OCI-LY1 (cell line): ENCODE measurements at regions not wholly inside any gene's neighbourhood (a gene's known extent, or its start where the extent isn't known, plus 50 kb on each side); places are given as distances from the start of the nearest gene placed in this dataset.

ENCODE experiments used
- H2AFZ ChIP-seq: fragments of 200-600 bp; sonication (generic), shearing (Covaris generic); 2 replicates; pipeline ENCODE4 v1.6.0; 2014; ENCODE audit warnings: antibody characterized with exemption, mild to moderate bottlenecking, low read length
- H3F3A ChIP-seq: fragments of 200-600 bp; sonication (generic), shearing (Covaris generic); 2 replicates; pipeline ENCODE4 v1.6.0; 2014; ENCODE audit warnings: mild to moderate bottlenecking, antibody characterized with exemption, low read length, moderate library complexity; ENCODE audit not compliant: insufficient read depth
- H3K27ac ChIP-seq: fragments of 200-600 bp; sonication (generic); 2 replicates; pipeline ENCODE4 v1.5.1; 2014; ENCODE audit warnings: low read length, mixed run types, mild to moderate bottlenecking, low read depth; ENCODE audit not compliant: poor library complexity, severe bottlenecking
- H3K27me3 ChIP-seq: fragments of 200-600 bp; sonication (generic); 2 replicates; pipeline ENCODE4 v1.6.0; 2014; ENCODE audit warnings: antibody characterized with exemption, mild to moderate bottlenecking, low read length, moderate library complexity; ENCODE audit not compliant: insufficient read depth
- H3K36me3 ChIP-seq: fragments of 200-600 bp; sonication (generic); 2 replicates; pipeline ENCODE4 v1.6.1; 2014; ENCODE audit warnings: mild to moderate bottlenecking, antibody characterized with exemption, low read length, moderate library complexity, mixed read lengths; ENCODE audit not compliant: insufficient read depth
- H3K4me1 ChIP-seq: fragments of 200-600 bp; sonication (generic); 2 replicates; pipeline ENCODE4 v1.5.1; 2014; ENCODE audit warnings: mild to moderate bottlenecking, low read length, moderate library complexity; ENCODE audit not compliant: insufficient read depth, severe bottlenecking
- H3K4me2 ChIP-seq: fragments of 200-600 bp; sonication (generic), shearing (Covaris generic); 2 replicates; pipeline ENCODE4 v1.6.1; 2014; ENCODE audit warnings: low read length
- H3K4me3 ChIP-seq: fragments of 200-600 bp; sonication (generic); 2 replicates; pipeline ENCODE4 v1.5.1; 2014; ENCODE audit warnings: low read length, low read depth, mild to moderate bottlenecking, mixed read lengths; ENCODE audit not compliant: poor library complexity, severe bottlenecking
- H3K79me2 ChIP-seq: fragments of 200-600 bp; shearing (Covaris generic); 2 replicates; pipeline ENCODE4 v1.6.1; 2016; ENCODE audit warnings: mixed run types, low read length, mixed read lengths; ENCODE audit not compliant: insufficient read depth
- H3K9ac ChIP-seq: fragments of 200-600 bp; sonication (generic), shearing (Covaris generic); 2 replicates; pipeline ENCODE4 v1.6.1; 2014; ENCODE audit warnings: mild to moderate bottlenecking, low read length, mixed read lengths
- H3K9me2 ChIP-seq: fragments of 200-600 bp; sonication (generic), shearing (Covaris generic); 2 replicates; pipeline ENCODE4 v1.6.1; 2014; ENCODE audit warnings: low read depth, mild to moderate bottlenecking, low read length, mixed read lengths
- H3K9me3 ChIP-seq: fragments of 200-600 bp; shearing (Covaris generic); 2 replicates; pipeline ENCODE4 v1.6.1; 2014; ENCODE audit warnings: low read length, mixed read lengths
- H4K20me1 ChIP-seq: fragments of 200-600 bp; sonication (generic), shearing (Covaris generic); 2 replicates; pipeline ENCODE4 v1.6.0; 2016; ENCODE audit warnings: mild to moderate bottlenecking, low read length; ENCODE audit not compliant: insufficient read depth
- CTCF ChIP-seq: fragments of 200-600 bp; sonication (generic), shearing (Covaris generic); IDR thresholded peaks from 2 replicates; pipeline ENCODE4 v1.5.1; 2017; ENCODE audit warnings: mild to moderate bottlenecking, antibody characterized with exemption, low read length, moderate library complexity, mixed read lengths
- EZH2 ChIP-seq: fragments of 200-600 bp; sonication (generic), shearing (Covaris generic); IDR thresholded peaks from 2 replicates; pipeline ENCODE4 v1.8.0; 2017; ENCODE audit warnings: borderline replicate concordance, mixed run types, mild to moderate bottlenecking, antibody characterized with exemption, low read length, moderate library complexity, mixed read lengths

- no peaks in the 10 kb centered on the region for H3K79me2 ChIP-seq
- H3K9me3 ChIP-seq = no peaks in the 10 kb centered on the region
- H3K9ac ChIP-seq = no peak overlapping the region
- H3K4me3 ChIP-seq = no peak overlapping the region
- H3K27ac ChIP-seq = no peak overlapping the region
- no peak for TF ChIP-seq CTCF
- TF ChIP-seq EZH2 = no peak
- H3K9me2 ChIP-seq = no peaks in the 10 kb centered on the region
- no peak overlapping the region for H2AFZ ChIP-seq
- H4K20me1 ChIP-seq = no peaks in the 10 kb centered on the region
- H3K4me1 ChIP-seq = no peaks in the 10 kb centered on the region
- H3F3A ChIP-seq = no peaks in the 10 kb centered on the region
- no peak overlapping the region for H3K4me2 ChIP-seq
- no peaks in the 10 kb centered on the region for H3K36me3 ChIP-seq
- no peaks in the 10 kb centered on the region for H3K27me3 ChIP-seq
Observed at GRCh38 chr14:30419037-30419436, 139.9 kb upstream of the G2E3 start.

- Histone ChIP-seq H3K36me3 (no peaks in the 10 kb centered on the region), H3K9me3 (no peaks in the 10 kb centered on the region), H3K4me3 (no peak overlapping the region), H3F3A (no peaks in the 10 kb centered on the region), H3K4me2 (no peak overlapping the region), H3K27ac (no peak overlapping the region), H3K9ac (no peak overlapping the region), H4K20me1 (no peaks in the 10 kb centered on the region), H3K27me3 (no peaks in the 10 kb centered on the region), H3K4me1 (no peaks in the 10 kb centered on the region), H3K9me2 (no peaks in the 10 kb centered on the region), H2AFZ (no peak overlapping the region), H3K79me2 (no peaks in the 10 kb centered on the region)
- no peak for TF ChIP-seq EZH2
- no peak for TF ChIP-seq CTCF
Observed at GRCh38 chr14:30420515-30420914, 138.4 kb upstream of the G2E3 start.

GRCh38 chr14:30426463-30426862 lies 132.5 kb upstream of the G2E3 start:
- H3F3A ChIP-seq = no peaks in the 10 kb centered on the region
- H3K4me2 ChIP-seq = no peak overlapping the region
- no peak for TF ChIP-seq EZH2
- TF ChIP-seq CTCF = no peak
- no peaks in the 10 kb centered on the region for H3K9me2 ChIP-seq
- H2AFZ ChIP-seq = no peak overlapping the region
- no peak overlapping the region for H3K27ac ChIP-seq
- no peaks in the 10 kb centered on the region for H3K79me2 ChIP-seq
- no peaks in the 10 kb centered on the region for H3K36me3 ChIP-seq
- H3K27me3 ChIP-seq = no peaks in the 10 kb centered on the region
- H3K4me1 ChIP-seq = no peaks in the 10 kb centered on the region
- H3K4me3 ChIP-seq = no peak overlapping the region
- no peaks in the 10 kb centered on the region for H4K20me1 ChIP-seq
- H3K9ac ChIP-seq = no peak overlapping the region
- no peaks in the 10 kb centered on the region for H3K9me3 ChIP-seq
